22Rv1 (cell line): ENCODE measurements at regions not wholly inside any gene's neighbourhood (a gene's known extent, or its start where the extent isn't known, plus 50 kb on each side); places are given as distances from the start of the nearest gene placed in this dataset.

Experiments used
- ZFX ChIP-seq: fragments of 450-650 bp; IDR thresholded peaks from 2 replicates; pipeline ENCODE4 v1.6.1; 2017; ENCODE audit warnings: antibody characterized with exemption, borderline replicate concordance
- TF ChIP-seq, protein P1 (sequence below): fragments of 450-650 bp; IDR thresholded peaks from 2 replicates; pipeline ENCODE4 v1.5.1; 2017; ENCODE audit warnings: mild to moderate bottlenecking

DNA sequence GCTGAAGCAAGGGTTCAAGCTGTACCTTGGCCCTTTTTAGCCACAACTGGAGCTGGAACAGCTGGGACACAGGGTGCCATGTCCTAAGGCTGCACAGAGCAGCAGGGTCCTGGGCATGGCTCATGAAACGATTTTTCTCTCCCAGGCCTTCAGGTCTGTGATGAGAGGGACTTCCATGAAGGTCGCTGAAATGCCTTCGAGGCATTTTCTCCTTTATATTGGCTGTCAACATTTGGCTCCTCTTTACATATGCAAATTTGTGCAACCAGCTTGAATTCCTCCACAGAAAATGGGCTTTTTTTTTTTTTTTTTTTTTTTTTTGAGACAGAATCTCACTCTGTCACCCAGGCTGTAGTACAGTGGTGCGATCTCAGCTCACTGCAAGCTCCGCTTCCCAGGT is 430.8 kb downstream of the PCDH11X start:
- TF ChIP-seq, protein P1, sequence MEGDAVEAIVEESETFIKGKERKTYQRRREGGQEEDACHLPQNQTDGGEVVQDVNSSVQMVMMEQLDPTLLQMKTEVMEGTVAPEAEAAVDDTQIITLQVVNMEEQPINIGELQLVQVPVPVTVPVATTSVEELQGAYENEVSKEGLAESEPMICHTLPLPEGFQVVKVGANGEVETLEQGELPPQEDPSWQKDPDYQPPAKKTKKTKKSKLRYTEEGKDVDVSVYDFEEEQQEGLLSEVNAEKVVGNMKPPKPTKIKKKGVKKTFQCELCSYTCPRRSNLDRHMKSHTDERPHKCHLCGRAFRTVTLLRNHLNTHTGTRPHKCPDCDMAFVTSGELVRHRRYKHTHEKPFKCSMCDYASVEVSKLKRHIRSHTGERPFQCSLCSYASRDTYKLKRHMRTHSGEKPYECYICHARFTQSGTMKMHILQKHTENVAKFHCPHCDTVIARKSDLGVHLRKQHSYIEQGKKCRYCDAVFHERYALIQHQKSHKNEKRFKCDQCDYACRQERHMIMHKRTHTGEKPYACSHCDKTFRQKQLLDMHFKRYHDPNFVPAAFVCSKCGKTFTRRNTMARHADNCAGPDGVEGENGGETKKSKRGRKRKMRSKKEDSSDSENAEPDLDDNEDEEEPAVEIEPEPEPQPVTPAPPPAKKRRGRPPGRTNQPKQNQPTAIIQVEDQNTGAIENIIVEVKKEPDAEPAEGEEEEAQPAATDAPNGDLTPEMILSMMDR = no peak
- no peak for TF ChIP-seq ZFX
